GM12872 (cell line): ENCODE measurements at regions not wholly inside any gene's neighbourhood (a gene's known extent, or its start where the extent isn't known, plus 50 kb on each side); places are given as distances from the start of the nearest gene placed in this dataset.

Source experiments
- CTCF ChIP-seq: IDR thresholded peaks from 3 replicates; pipeline ENCODE4 v1.5.1; 2011; ENCODE audit warnings: low read depth, mild to moderate bottlenecking, low read length, moderate library complexity; ENCODE audit not compliant: insufficient read depth

DNA sequence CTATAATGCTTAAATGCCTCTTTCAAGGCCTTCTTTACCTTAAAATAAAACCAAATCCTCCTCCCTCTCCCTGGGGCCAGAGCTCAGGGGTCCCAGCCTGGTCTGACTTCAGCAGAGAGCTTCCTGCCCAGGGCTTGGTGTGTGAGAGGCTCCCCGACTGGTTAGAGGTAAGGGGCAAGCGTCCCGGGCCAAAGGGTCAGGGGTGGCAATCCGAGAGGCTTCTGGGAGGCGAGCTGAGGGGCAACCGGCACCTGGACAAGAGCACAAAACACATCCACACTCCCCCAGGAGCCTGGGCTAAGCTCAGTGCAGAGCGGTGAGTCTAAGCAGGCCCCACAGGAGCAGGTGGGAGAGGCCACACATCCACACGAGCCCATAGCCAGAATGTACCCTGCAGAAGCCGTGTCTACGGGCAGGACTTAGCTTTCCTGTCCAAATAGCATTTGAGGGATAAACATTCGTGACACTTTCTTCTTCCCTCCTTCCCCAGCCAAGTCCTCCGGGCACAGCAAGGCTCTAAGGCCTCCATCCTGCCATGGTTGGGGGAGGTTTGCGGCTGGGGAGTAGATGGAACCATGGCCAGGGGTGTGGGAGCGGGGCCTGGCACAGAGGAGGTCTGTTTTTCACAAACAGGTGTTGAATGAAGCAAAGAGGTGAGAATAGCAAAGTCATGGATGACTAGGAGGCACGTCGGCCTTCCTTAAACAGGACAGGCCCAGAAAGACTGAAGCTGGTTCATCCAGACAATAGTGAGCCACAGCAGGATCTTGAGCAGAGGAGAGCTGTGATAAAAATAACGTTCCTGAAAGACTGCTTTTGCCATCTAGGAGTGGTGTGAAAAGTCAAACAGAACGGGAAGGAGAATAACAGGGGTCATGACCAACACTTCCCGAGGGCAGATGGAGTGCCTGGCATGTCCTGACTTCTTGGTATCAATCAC lies 98.7 kb upstream of the IQSEC1 start:
- TF ChIP-seq CTCF, result no peak

GRCh38 chr3:13170317-13170716 lies 97.1 kb upstream of the IQSEC1 start:
- TF ChIP-seq CTCF, result no peak

GRCh38 chr3:13168391-13168790 lies 95.2 kb upstream of the IQSEC1 start:
- TF ChIP-seq CTCF, result no peak

- TF ChIP-seq CTCF, result no peak
Observed at GRCh38 chr3:13167829-13168228, 94.6 kb upstream of the IQSEC1 start.

DNA sequence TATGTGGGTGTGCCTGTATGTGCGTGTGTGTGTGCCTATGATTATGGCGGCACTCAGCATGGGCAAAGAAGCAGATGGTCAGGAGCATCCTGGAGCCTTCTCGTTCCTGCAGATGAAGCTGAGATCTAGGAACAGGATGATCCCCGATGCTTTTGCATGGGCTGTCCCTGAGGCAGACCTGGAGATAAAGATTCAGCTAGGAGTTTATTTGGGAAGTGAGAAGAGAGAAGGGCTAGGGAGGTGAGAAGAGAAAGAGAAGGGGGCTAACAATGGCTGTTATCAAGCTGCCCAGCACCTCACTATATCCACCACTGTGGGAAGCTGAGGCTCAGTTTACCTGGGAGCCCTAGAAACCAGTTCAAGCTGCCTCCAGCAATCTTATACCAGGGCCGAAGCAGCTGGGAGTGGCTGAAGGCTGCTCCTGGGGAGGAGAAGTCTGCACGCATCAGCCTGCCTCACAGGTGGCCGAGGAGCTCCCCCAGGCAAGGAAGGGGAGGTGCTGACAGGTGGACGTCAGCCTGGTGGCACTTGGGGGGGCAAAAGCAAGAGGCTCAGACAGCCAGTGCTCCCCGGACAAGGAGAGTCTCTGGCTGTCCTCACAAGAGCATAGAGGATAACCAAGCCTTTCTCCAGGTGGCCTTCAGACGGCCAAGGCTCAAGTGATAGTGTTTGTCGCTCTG lies 94.0 kb upstream of the IQSEC1 start:
- no peak for TF ChIP-seq CTCF

DNA sequence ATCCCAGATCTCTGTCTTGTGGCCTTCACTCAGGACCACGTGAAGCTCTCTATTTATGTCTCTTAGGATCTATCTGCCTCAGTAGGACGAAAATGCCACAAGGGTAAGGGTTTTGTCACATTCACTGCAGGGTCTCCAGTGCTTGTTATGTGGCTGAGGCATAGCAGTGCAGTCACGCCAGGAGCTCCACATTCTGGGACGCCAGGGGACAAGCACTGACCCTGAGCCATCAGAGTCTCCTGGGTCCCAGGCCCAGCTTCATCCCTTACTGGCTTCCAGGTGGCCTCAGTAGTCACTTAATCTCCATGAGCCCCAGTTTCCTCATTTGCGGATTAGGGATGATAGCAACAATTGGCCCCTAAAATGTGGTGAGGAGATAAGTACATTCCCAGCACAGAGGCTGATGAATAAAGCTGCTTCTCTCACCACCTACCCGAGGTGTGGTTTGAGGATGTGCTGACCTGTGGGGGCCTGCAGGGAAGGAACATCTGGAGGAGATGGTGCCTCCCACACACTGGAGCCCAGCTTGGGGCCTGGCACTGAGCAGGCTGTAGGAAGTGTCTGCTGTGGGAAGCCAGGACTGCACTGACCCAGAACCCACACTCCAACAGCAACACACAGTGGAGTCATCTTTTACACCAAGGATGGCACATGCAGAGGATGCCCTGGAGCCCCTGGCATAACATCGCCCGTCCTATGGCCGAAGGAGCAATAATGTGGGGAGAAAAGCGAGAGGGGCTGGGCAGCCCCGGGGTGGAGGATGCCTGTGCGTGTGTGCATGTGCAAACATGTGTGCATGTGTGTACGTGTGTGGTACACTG lies 93.2 kb upstream of the IQSEC1 start:
- TF ChIP-seq CTCF, result no peak

- TF ChIP-seq CTCF, result no peak
Observed at GRCh38 chr3:13165576-13165975, 92.3 kb upstream of the IQSEC1 start.
